Stimulated activated naive CD8-positive, alpha-beta T cell treated with anti-CD3 and anti-CD28 coated beads, Interleukin-15, Interleukin-2, amounts not matched to agents 100 ng/mL and 50 ng/mL, for 24 hours (primary cell): ENCODE measurements at regions not wholly inside any gene's neighbourhood (a gene's known extent, or its start where the extent isn't known, plus 50 kb on each side); places are given as distances from the start of the nearest gene placed in this dataset.

Source experiments
- H3K27ac Mint-ChIP-seq: one replicate; pipeline ENCODE4 v1.8.0; 2021; ENCODE audit warnings: mild to moderate bottlenecking, mixed read lengths
- H3K27me3 Mint-ChIP-seq: one replicate; pipeline ENCODE4 v1.8.0; 2021; ENCODE audit warnings: mixed read lengths
- H3K36me3 Mint-ChIP-seq: one replicate; pipeline ENCODE4 v1.8.0; 2021; ENCODE audit warnings: low read depth, mixed read lengths
- H3K4me1 Mint-ChIP-seq: one replicate; pipeline ENCODE4 v1.8.0; 2021; ENCODE audit warnings: low read depth, mixed read lengths
- H3K4me3 Mint-ChIP-seq: one replicate; pipeline ENCODE4 v1.8.0; 2021; ENCODE audit warnings: mild to moderate bottlenecking, mixed read lengths
- H3K9me3 Mint-ChIP-seq: one replicate; pipeline ENCODE4 v1.8.0; 2021; ENCODE audit warnings: mixed read lengths

DNA sequence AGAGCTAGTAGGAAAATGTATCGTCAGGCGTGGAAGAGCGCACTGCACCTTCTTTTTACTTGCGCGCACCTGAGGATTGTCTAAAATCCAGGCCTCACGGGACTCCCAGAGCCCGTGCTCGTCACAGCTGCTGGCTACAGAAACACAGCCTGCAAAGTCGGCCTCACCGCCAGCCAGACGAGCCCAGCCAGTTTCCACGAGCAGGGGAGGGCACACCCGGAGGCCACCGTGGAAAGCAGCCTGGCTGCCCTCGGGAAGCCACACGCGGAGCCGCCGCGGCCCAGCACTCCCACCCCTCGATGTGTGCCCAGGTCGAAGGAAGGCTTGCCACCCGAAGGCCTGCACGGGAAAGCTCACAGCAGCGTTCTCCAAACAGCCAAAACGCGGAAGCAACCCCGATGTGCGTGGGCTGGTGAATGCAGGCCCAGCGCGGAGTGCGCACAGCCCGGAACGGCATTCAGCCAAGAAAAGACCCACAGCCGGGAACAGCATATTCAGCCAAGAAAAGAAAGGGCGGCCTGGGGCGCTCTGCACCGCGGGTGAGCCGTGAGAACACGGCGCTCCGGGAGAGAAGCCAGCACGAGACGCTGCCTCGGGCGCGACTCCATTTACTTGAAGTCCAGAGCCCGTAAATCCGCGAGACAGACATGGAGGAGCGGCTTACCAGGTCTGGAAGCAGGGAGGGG is 53.9 kb upstream of the SALL3 start:
- H3K4me3 Mint-ChIP-seq = no peak overlapping the region
- no peak overlapping the region for H3K27ac Mint-ChIP-seq
- no peaks in the 10 kb centered on the region for H3K27me3 Mint-ChIP-seq
- no peaks in the 10 kb centered on the region for H3K36me3 Mint-ChIP-seq
- no peaks in the 10 kb centered on the region for H3K9me3 Mint-ChIP-seq
- H3K4me1 Mint-ChIP-seq = no peaks in the 10 kb centered on the region

DNA sequence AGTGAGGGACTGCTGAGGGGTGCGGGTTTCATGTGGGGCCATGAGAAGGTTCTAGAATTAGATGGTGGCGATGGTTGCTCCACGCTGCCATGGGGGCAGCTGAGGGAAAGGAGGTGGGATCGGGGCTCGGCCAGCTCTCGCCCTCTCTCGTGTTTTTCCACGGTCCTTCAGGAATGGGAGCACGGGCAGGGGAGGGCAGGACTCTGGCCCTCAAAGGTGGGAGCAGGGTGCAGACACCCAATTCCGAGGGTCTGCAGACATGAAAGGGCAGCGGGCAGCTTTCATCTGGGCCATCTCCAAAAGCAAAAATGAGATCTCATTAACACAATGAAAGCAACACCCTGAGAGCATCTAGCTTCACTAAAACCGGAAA is 53.4 kb upstream of the SALL3 start:
- Mint-ChIP-seq H3K9me3 (no peaks in the 10 kb centered on the region), H3K4me1 (no peaks in the 10 kb centered on the region), H3K27me3 (no peaks in the 10 kb centered on the region), H3K27ac (no peak overlapping the region), H3K36me3 (no peaks in the 10 kb centered on the region), H3K4me3 (no peak overlapping the region)

DNA sequence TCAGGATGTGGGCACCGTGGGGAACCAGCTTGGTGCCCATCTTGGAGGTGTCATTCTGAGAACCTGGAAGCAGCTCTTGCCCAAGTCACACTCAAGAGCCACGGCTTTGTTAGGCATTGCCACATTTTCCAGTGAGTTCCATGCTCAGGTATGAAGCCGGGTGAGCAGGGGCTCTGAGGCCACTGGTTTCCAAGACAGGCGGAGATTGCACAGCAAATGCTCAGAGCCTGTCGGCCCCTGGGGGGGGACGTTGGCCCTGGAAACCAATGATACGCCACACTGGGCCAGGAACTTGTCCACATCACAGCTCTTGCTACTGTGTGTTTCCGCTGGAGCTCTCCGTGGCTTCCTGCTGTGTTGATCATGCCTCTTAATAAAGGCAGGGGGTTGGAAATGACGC is 52.5 kb upstream of the SALL3 start:
- no peaks in the 10 kb centered on the region for H3K36me3 Mint-ChIP-seq
- no peaks in the 10 kb centered on the region for H3K9me3 Mint-ChIP-seq
- no peaks in the 10 kb centered on the region for H3K4me1 Mint-ChIP-seq
- H3K4me3 Mint-ChIP-seq = no peak overlapping the region
- no peak overlapping the region for H3K27ac Mint-ChIP-seq
- no peaks in the 10 kb centered on the region for H3K27me3 Mint-ChIP-seq

DNA sequence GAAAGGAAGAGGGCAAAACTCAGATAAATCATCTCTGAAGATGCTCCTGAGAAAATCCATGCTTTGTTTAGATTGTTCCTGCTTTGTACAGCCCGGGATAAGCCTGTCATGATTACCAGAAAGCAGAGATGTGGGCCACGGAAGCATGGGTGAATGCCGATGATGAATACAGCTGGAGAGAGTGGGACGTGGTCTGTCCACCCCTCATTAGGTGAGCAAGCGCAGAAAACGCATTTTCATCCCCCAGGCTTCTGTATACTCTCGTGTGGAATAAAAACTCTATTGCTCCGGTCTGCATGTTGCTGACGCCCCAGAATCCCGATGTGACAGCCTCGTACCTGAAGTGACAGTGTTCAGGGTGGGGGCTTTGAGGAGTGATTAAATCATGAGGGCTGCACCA is 52.0 kb upstream of the SALL3 start:
- H3K27me3 Mint-ChIP-seq = no peaks in the 10 kb centered on the region
- H3K27ac Mint-ChIP-seq = no peak overlapping the region
- no peak overlapping the region for H3K4me3 Mint-ChIP-seq
- H3K9me3 Mint-ChIP-seq = no peaks in the 10 kb centered on the region
- no peaks in the 10 kb centered on the region for H3K36me3 Mint-ChIP-seq
- H3K4me1 Mint-ChIP-seq = no peaks in the 10 kb centered on the region

DNA sequence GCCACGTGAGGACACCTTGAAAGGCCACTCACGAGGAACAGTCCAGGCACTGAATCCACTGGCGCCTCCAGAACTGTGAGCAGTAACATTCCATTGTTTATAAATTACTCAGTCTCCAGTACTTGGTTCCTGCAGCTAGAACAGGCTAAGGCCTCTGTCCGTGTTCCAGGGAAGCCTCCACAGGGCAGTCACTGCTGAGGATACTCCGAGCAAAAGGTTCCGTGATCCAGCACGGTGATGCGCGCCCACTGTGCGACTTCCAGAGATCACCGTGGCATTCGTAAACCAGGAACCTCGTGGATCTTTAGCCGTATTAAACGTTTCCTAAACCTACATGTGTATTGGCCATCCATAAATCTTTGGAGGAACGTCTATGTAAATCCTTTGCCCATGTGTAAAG is 51.5 kb upstream of the SALL3 start:
- no peaks in the 10 kb centered on the region for H3K27me3 Mint-ChIP-seq
- H3K4me3 Mint-ChIP-seq = no peak overlapping the region
- H3K9me3 Mint-ChIP-seq = no peaks in the 10 kb centered on the region
- no peaks in the 10 kb centered on the region for H3K4me1 Mint-ChIP-seq
- H3K27ac Mint-ChIP-seq = no peak overlapping the region
- H3K36me3 Mint-ChIP-seq = no peaks in the 10 kb centered on the region

DNA sequence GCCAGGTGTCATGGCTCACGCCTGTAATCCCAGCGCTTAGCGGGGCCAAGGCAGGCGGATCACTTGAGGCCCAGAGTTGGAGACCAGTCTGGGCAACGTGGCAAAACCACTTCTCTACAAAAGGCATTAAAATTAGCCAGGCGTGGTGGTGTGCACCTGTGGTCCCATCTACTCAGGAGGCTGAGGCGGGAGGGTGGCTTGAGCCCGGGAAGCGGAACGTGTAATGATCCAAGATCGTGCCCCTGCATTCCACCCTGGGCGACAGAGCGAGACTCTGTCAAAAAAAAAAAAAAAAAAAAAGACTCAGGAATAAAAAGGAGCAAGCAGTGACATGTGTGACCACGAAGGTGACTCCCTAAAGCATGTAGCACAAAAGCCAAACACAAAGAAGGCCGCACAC is 50.1 kb upstream of the SALL3 start:
- Mint-ChIP-seq H3K4me1 (no peaks in the 10 kb centered on the region), H3K4me3 (no peak overlapping the region), H3K9me3 (no peaks in the 10 kb centered on the region), H3K27ac (no peak overlapping the region), H3K36me3 (no peaks in the 10 kb centered on the region), H3K27me3 (no peaks in the 10 kb centered on the region)
